Inferior parietal cortex (tissue), 1 donor: ENCODE measurements at regions not wholly inside any gene's neighbourhood (a gene's known extent, or its start where the extent isn't known, plus 50 kb on each side); places are given as distances from the start of the nearest gene placed in this dataset.
"Not testable (repeated sequence)": the region's sequence is repeated elsewhere in the genome, so short reads cannot be mapped to it uniquely, and the experiment has no call there.

ENCODE experiments used
- DNase-seq: peaks from one replicate; pipeline ENCODE4 v3.0.0-alpha.2; 2016; ENCODE audit errors: extremely low spot score

- no peak for DNase-seq
Observed at GRCh38 chr2:53536583-53537361, 230.8 kb upstream of the CHAC2 start.

GRCh38 chr2:53535234-53535840, 232.3 kb upstream of the CHAC2 start:
- DNase-seq, result no peak

GRCh38 chr2:53530126-53530525, 237.5 kb upstream of the CHAC2 start:
- DNase-seq, result no peak

- DNase-seq, result no peak
Observed at GRCh38 chr2:53527056-53527455, 240.5 kb upstream of the CHAC2 start.

GRCh38 chr2:53519918-53520841, 247.4 kb upstream of the CHAC2 start:
- no peak for DNase-seq

- no peak for DNase-seq
Observed at GRCh38 chr2:53517406-53517805, 250.2 kb upstream of the CHAC2 start.

- no peak for DNase-seq
Observed at GRCh38 chr2:53516650-53517049, 251.0 kb upstream of the CHAC2 start.

GRCh38 chr2:53515435-53516332, 251.9 kb upstream of the CHAC2 start:
- no peak for DNase-seq

GRCh38 chr2:53513167-53513666, 254.4 kb upstream of the CHAC2 start:
- no peak for DNase-seq

- no peak for DNase-seq
Observed at GRCh38 chr2:53512071-53512826, 255.4 kb upstream of the CHAC2 start.

- DNase-seq, result no peak
Observed at GRCh38 chr2:53511549-53511948, 256.1 kb upstream of the CHAC2 start.

GRCh38 chr2:53510401-53510800, 257.2 kb upstream of the CHAC2 start:
- no peak for DNase-seq

- DNase-seq, result no peak
Observed at GRCh38 chr2:53509831-53510388, 257.7 kb upstream of the CHAC2 start.

GRCh38 chr2:53508667-53509066, 258.9 kb upstream of the CHAC2 start:
- DNase-seq, result no peak

GRCh38 chr2:53507070-53507469, 260.5 kb upstream of the CHAC2 start:
- not testable (repeated sequence) for DNase-seq

- DNase-seq, result no peak
Observed at GRCh38 chr2:53505826-53506225, 261.8 kb upstream of the CHAC2 start.

GRCh38 chr2:53504507-53504906, 263.1 kb upstream of the CHAC2 start:
- no peak for DNase-seq

- no peak for DNase-seq
Observed at GRCh38 chr2:53500181-53500580, 267.4 kb upstream of the CHAC2 start.

- no peak for DNase-seq
Observed at GRCh38 chr2:53498210-53498609, 269.4 kb upstream of the CHAC2 start.

- DNase-seq, result no peak
Observed at GRCh38 chr2:53497020-53497419, 270.6 kb upstream of the CHAC2 start.
